OCI-LY7 (cell line): ENCODE measurements at regions not wholly inside any gene's neighbourhood (a gene's known extent, or its start where the extent isn't known, plus 50 kb on each side); places are given as distances from the start of the nearest gene placed in this dataset.

Experiments
- BruUV-seq: library from RNA; stranded (reverse); fragments of 400-500 nt; replicated peaks from 2 replicates; lab custom pipeline; 2021; lab: Mats Ljungman, UMichigan
- CTCF ChIA-PET: fragments of 300-600 bp; sonication (Branson Sonifier 250); formaldehyde crosslinking; loops from one replicate; lab custom pipeline; 2022; ENCODE audit warnings: antibody characterized with exemption; ENCODE audit not compliant: unreplicated experiment; lab: Charles Lee
- POLR2A ChIA-PET: fragments of 300-600 bp; sonication (Branson Sonifier 250); formaldehyde crosslinking; loops from one replicate; lab custom pipeline; 2022; ENCODE audit warnings: antibody characterized with exemption; lab: Charles Lee
- DNase-seq: peaks from one replicate; pipeline ENCODE4 v3.0.0-alpha.2; 2015; ENCODE audit warnings: low spot score
- H2AFZ ChIP-seq: fragments of 200-600 bp; sonication (generic), shearing (Covaris generic); 2 replicates; pipeline ENCODE4 v1.6.1; 2014; ENCODE audit warnings: mild to moderate bottlenecking, antibody characterized with exemption, low read length, moderate library complexity
- H3K27ac ChIP-seq: fragments of 200-600 bp; sonication (generic); 2 replicates; pipeline ENCODE4 v1.5.1; 2014; ENCODE audit warnings: mixed run types, low read depth, mild to moderate bottlenecking, moderate library complexity, low read length, inconsistent platforms; ENCODE audit not compliant: poor library complexity, severe bottlenecking
- H3K36me3 ChIP-seq: fragments of 200-600 bp; sonication (generic); 2 replicates; pipeline ENCODE4 v1.6.1; 2014; ENCODE audit warnings: mild to moderate bottlenecking, antibody characterized with exemption, low read length, moderate library complexity, mixed read lengths; ENCODE audit not compliant: insufficient read depth
- H3K4me1 ChIP-seq: fragments of 200-600 bp; sonication (generic); 2 replicates; pipeline ENCODE4 v1.5.1; 2014; ENCODE audit warnings: mild to moderate bottlenecking, low read length; ENCODE audit not compliant: insufficient read depth, poor library complexity, severe bottlenecking
- H3K4me2 ChIP-seq: fragments of 200-600 bp; sonication (generic); 2 replicates; pipeline ENCODE4 v1.6.1; 2014; ENCODE audit warnings: mild to moderate bottlenecking, low read length
- H3K4me3 ChIP-seq: fragments of 200-600 bp; sonication (generic); 2 replicates; pipeline ENCODE4 v1.5.1; 2014; ENCODE audit warnings: mild to moderate bottlenecking, low read depth, low read length; ENCODE audit not compliant: poor library complexity, severe bottlenecking
- H3K79me2 ChIP-seq: fragments of 200-600 bp; sonication (generic); 2 replicates; pipeline ENCODE4 v1.6.1; 2016; ENCODE audit warnings: low read depth, mild to moderate bottlenecking, low read length, moderate library complexity, mixed read lengths; ENCODE audit not compliant: insufficient read depth
- H3K9me2 ChIP-seq: fragments of 200-600 bp; sonication (generic); 2 replicates; pipeline ENCODE4 v1.6.1; 2016; ENCODE audit warnings: mild to moderate bottlenecking, low read length, mixed read lengths; ENCODE audit not compliant: insufficient read depth
- H3K9me3 ChIP-seq: fragments of 200-600 bp; sonication (generic); 2 replicates; pipeline ENCODE4 v1.6.1; 2014; ENCODE audit warnings: mild to moderate bottlenecking, mixed run types, low read length, mixed read lengths
- H4K20me1 ChIP-seq: fragments of 200-600 bp; sonication (generic); 2 replicates; pipeline ENCODE4 v1.6.1; 2014; ENCODE audit warnings: mild to moderate bottlenecking, antibody characterized with exemption, low read length, moderate library complexity, mixed read lengths; ENCODE audit not compliant: insufficient read depth
- CTCF ChIP-seq: fragments of 200-600 bp; sonication (generic); conservative IDR thresholded peaks from 2 replicates; pipeline ENCODE4 v1.5.1; 2014; ENCODE audit warnings: mild to moderate bottlenecking, antibody characterized with exemption, low read length, moderate library complexity, mixed read lengths
- EZH2phosphoT487 ChIP-seq: fragments of 200-600 bp; sonication (generic); IDR thresholded peaks from 2 replicates; pipeline ENCODE4 v1.6.1; 2018; ENCODE audit warnings: low read depth, borderline replicate concordance, mild to moderate bottlenecking, mixed run types, antibody characterized with exemption, low read length, moderate library complexity, mixed read lengths
- intact Hi-C: fragments of 100-400 bp; cut with micrococcal nuclease; formaldehyde crosslinking; loops from one replicate; pipeline ENCODE4 v1.10.0; 2022; ENCODE audit not compliant: unreplicated experiment

- no peaks in the 10 kb centered on the region for H3K79me2 ChIP-seq
- BruUV-seq = no TSS peak
- intact Hi-C loops = no loop called here
- POLR2A ChIA-PET = no interaction called here
- no peak overlapping the region for H3K4me3 ChIP-seq
- peak overlapping the region; percentile 36 for H3K27ac ChIP-seq
- H3K4me1 ChIP-seq = peaks cover 44% of the 10 kb centered on the region
- no peaks in the 10 kb centered on the region for H3K9me2 ChIP-seq
- H3K4me2 ChIP-seq = peak overlapping the region; percentile 50
- H3K9me3 ChIP-seq = no peaks in the 10 kb centered on the region
- no peak for TF ChIP-seq CTCF
- CTCF ChIA-PET = no interaction called here
- H4K20me1 ChIP-seq = no peaks in the 10 kb centered on the region
- H3K36me3 ChIP-seq = no peaks in the 10 kb centered on the region
- peak overlapping the region; percentile 2; the same call in 1 of the 2 replicates for H2AFZ ChIP-seq
- peak; percentile 30 for DNase-seq
These were observed 426.1 kb upstream of the KLF12 start for GRCh38 chr13:74560325-74560724.

GRCh38 chr13:74557870-74558269, 423.7 kb upstream of the KLF12 start:
- Histone ChIP-seq H3K9me2 (no peaks in the 10 kb centered on the region), H3K4me1 (peaks cover 48% of the 10 kb centered on the region), H4K20me1 (no peaks in the 10 kb centered on the region), H3K36me3 (no peaks in the 10 kb centered on the region), H3K27ac (no peak overlapping the region), H3K79me2 (no peaks in the 10 kb centered on the region), H3K9me3 (no peaks in the 10 kb centered on the region), H3K4me2 (no peak overlapping the region), H2AFZ (no peak overlapping the region; the same call in 1 of the 2 replicates), H3K4me3 (no peak overlapping the region)
- no peak for TF ChIP-seq CTCF
- TF ChIP-seq EZH2phosphoT487 = no peak
- DNase-seq = no peak
- no TSS peak for BruUV-seq
- ChIA-PET POLR2A (interaction anchor here (0.6 kb wide), 2 partner anchors 523 to 836 kb away, joined by 3 read pairs; no protein-coding TSS in a partner anchor), CTCF (no interaction called here)
- intact Hi-C loops = no loop called here

- H3K9me3 ChIP-seq = no peaks in the 10 kb centered on the region
- TF ChIP-seq EZH2phosphoT487 (no peak), CTCF (no peak)
- intact Hi-C loops = no loop called here
- POLR2A ChIA-PET = no interaction called here
- H3K4me3 ChIP-seq = no peak overlapping the region
- BruUV-seq = no TSS peak
- H3K4me1 ChIP-seq = peaks cover 42% of the 10 kb centered on the region
- no peaks in the 10 kb centered on the region for H3K79me2 ChIP-seq
- H3K9me2 ChIP-seq = no peaks in the 10 kb centered on the region
- peak overlapping the region; percentile 10; the same call in 1 of the 2 replicates for H2AFZ ChIP-seq
- H4K20me1 ChIP-seq = no peaks in the 10 kb centered on the region
- CTCF ChIA-PET = no interaction called here
- no peaks in the 10 kb centered on the region for H3K36me3 ChIP-seq
- H3K4me2 ChIP-seq = peak overlapping the region; percentile 33
- H3K27ac ChIP-seq = peak overlapping the region; percentile 28
- no peak for DNase-seq
These were observed 421.6 kb upstream of the KLF12 start for GRCh38 chr13:74555651-74556420.
